AML-193 (cell line): ENCODE measurements at regions not wholly inside any gene's neighbourhood (a gene's known extent, or its start where the extent isn't known, plus 50 kb on each side); places are given as distances from the start of the nearest gene placed in this dataset.
"Not testable (repeated sequence)": the region's sequence is repeated elsewhere in the genome, so short reads cannot be mapped to it uniquely, and the experiment has no call there.

Experiments used
- DNase-seq, 2 experiments: peaks; one replicate each; lab custom pipeline; 2025; lab: John Stamatoyannopoulos, UW

GRCh38 chr6:57985734-57986133 lies 668.3 kb downstream of the PRIM2 start:
- not testable (repeated sequence) for DNase-seq

GRCh38 chr6:57986584-57986983 lies 669.2 kb downstream of the PRIM2 start:
- not testable (repeated sequence) for DNase-seq

- not testable (repeated sequence) for DNase-seq
Observed at GRCh38 chr6:57989520-57990080, 672.2 kb downstream of the PRIM2 start.

GRCh38 chr6:57998858-57999619 lies 681.6 kb downstream of the PRIM2 start:
- DNase-seq: not testable (repeated sequence)

GRCh38 chr6:58000233-58000632 lies 682.8 kb downstream of the PRIM2 start:
- not testable (repeated sequence) for DNase-seq

- peak; percentile 23 to 36 for DNase-seq
Observed at GRCh38 chr6:58003417-58004167, 686.2 kb downstream of the PRIM2 start.

- DNase-seq: not testable (repeated sequence)
Observed at GRCh38 chr6:58007334-58008000, 690.0 kb downstream of the PRIM2 start.

- not testable (repeated sequence) for DNase-seq
Observed at GRCh38 chr6:58008001-58008335, 690.5 kb downstream of the PRIM2 start.

GRCh38 chr6:58011954-58012600 lies 694.6 kb downstream of the PRIM2 start:
- not testable (repeated sequence) for DNase-seq

- not testable (repeated sequence) for DNase-seq
Observed at GRCh38 chr6:58016614-58017013, 699.2 kb downstream of the PRIM2 start.

GRCh38 chr6:58028188-58028587 lies 710.8 kb downstream of the PRIM2 start:
- not testable (repeated sequence) for DNase-seq

- not testable (repeated sequence) for DNase-seq
Observed at GRCh38 chr6:58038213-58038612, 720.8 kb downstream of the PRIM2 start.

- DNase-seq: not testable (repeated sequence)
Observed at GRCh38 chr6:58046584-58046983, 729.2 kb downstream of the PRIM2 start.

GRCh38 chr6:58047389-58047788 lies 730.0 kb downstream of the PRIM2 start:
- DNase-seq: not testable (repeated sequence)

- not testable (repeated sequence) for DNase-seq
Observed at GRCh38 chr6:58047865-58048264, 730.4 kb downstream of the PRIM2 start.

- not testable (repeated sequence) for DNase-seq
Observed at GRCh38 chr6:58055465-58056176, 738.2 kb downstream of the PRIM2 start.

GRCh38 chr6:58059701-58060100 lies 742.3 kb downstream of the PRIM2 start:
- not testable (repeated sequence) for DNase-seq

GRCh38 chr6:58063542-58063941 lies 746.1 kb downstream of the PRIM2 start:
- DNase-seq: not testable (repeated sequence)

GRCh38 chr6:58067867-58068548 lies 750.6 kb downstream of the PRIM2 start:
- not testable (repeated sequence) for DNase-seq

GRCh38 chr6:58073263-58073662 lies 755.8 kb downstream of the PRIM2 start:
- DNase-seq: no peak
